Bronchial epithelial cell (primary cell): ENCODE measurements at regions not wholly inside any gene's neighbourhood (a gene's known extent, or its start where the extent isn't known, plus 50 kb on each side); places are given as distances from the start of the nearest gene placed in this dataset.

Experiments
- DNase-seq: peaks from one replicate; pipeline ENCODE4 v3.0.0-alpha.2; 2010; ENCODE audit warnings: low read depth
- FAIRE-seq: peaks from 2 replicates; lab custom pipeline; 2011; peaks lifted over from hg19 to GRCh38; lab: Jason Lieb, UNC
- H3K27me3 ChIP-seq: 2 replicates; pipeline ENCODE4 v1.5.1; 2011; ENCODE audit warnings: low read length; ENCODE audit not compliant: control insufficient read depth, insufficient read depth
- H3K36me3 ChIP-seq: 2 replicates; pipeline ENCODE4 v1.5.1; 2011; ENCODE audit warnings: low read length; ENCODE audit not compliant: control insufficient read depth, insufficient read depth
- H3K4me3 ChIP-seq: 2 replicates; pipeline ENCODE4 v1.5.1; 2011; ENCODE audit warnings: mild to moderate bottlenecking, low read depth, low read length, control low read depth
- CTCF ChIP-seq: IDR thresholded peaks from 2 replicates; pipeline ENCODE4 v1.5.1; 2011; ENCODE audit warnings: mild to moderate bottlenecking, moderate library complexity, low read length, control low read depth, inconsistent platforms; ENCODE audit not compliant: insufficient read depth, severe bottlenecking

GRCh38 chr9:19946441-19947109 lies 157.7 kb upstream of the SLC24A2 start:
- H3K36me3 ChIP-seq: no peaks in the 10 kb centered on the region
- H3K27me3 ChIP-seq: no peaks in the 10 kb centered on the region
- DNase-seq (peak; percentile 57), FAIRE-seq (no peak)
- no peak overlapping the region for H3K4me3 ChIP-seq
- TF ChIP-seq CTCF: peak; percentile 66

GRCh38 chr9:19941874-19942273 lies 153.0 kb upstream of the SLC24A2 start:
- Histone ChIP-seq H3K36me3 (no peaks in the 10 kb centered on the region), H3K27me3 (no peaks in the 10 kb centered on the region), H3K4me3 (no peak overlapping the region)
- no peak for TF ChIP-seq CTCF
- DNase-seq (no peak), FAIRE-seq (no peak)

GRCh38 chr9:19940811-19941535 lies 152.1 kb upstream of the SLC24A2 start:
- no peaks in the 10 kb centered on the region for H3K27me3 ChIP-seq
- H3K4me3 ChIP-seq: no peak overlapping the region
- H3K36me3 ChIP-seq: no peaks in the 10 kb centered on the region
- TF ChIP-seq CTCF: no peak
- FAIRE-seq: no peak
- no peak for DNase-seq

GRCh38 chr9:19939734-19940278 lies 151.0 kb upstream of the SLC24A2 start:
- TF ChIP-seq CTCF: no peak
- no peak for FAIRE-seq
- no peaks in the 10 kb centered on the region for H3K36me3 ChIP-seq
- no peaks in the 10 kb centered on the region for H3K27me3 ChIP-seq
- DNase-seq: no peak
- no peak overlapping the region for H3K4me3 ChIP-seq

GRCh38 chr9:19938990-19939733 lies 150.3 kb upstream of the SLC24A2 start:
- Histone ChIP-seq H3K4me3 (no peak overlapping the region), H3K27me3 (no peaks in the 10 kb centered on the region), H3K36me3 (no peaks in the 10 kb centered on the region)
- FAIRE-seq (no peak), DNase-seq (peak; percentile 38)
- no peak for TF ChIP-seq CTCF
